Stomach (tissue), 4 donors: ENCODE measurements at regions not wholly inside any gene's neighbourhood (a gene's known extent, or its start where the extent isn't known, plus 50 kb on each side); places are given as distances from the start of the nearest gene placed in this dataset.

ENCODE experiments used
- EP300 ChIP-seq: sonication (generic); formaldehyde crosslinking; IDR thresholded peaks from one replicate; pipeline ENCODE4 v1.6.1; 2017; ENCODE audit warnings: antibody characterized with exemption
- POLR2A ChIP-seq, 4 donors: fragments of 450-650 bp; IDR thresholded peaks; one replicate each; pipeline ENCODE4 v1.6.1; 2016; ENCODE audit warnings: antibody characterized with exemption in 4 of 4, control low read depth in 2 of 4, mild to moderate bottlenecking in 1 of 4, moderate library complexity in 1 of 4
- POLR2AphosphoS5 ChIP-seq, 3 donors: sonication (generic); formaldehyde crosslinking; IDR thresholded peaks; one replicate each; pipeline ENCODE4 v1.6.1; 2016; ENCODE audit warnings: antibody characterized with exemption in 3 of 3

DNA sequence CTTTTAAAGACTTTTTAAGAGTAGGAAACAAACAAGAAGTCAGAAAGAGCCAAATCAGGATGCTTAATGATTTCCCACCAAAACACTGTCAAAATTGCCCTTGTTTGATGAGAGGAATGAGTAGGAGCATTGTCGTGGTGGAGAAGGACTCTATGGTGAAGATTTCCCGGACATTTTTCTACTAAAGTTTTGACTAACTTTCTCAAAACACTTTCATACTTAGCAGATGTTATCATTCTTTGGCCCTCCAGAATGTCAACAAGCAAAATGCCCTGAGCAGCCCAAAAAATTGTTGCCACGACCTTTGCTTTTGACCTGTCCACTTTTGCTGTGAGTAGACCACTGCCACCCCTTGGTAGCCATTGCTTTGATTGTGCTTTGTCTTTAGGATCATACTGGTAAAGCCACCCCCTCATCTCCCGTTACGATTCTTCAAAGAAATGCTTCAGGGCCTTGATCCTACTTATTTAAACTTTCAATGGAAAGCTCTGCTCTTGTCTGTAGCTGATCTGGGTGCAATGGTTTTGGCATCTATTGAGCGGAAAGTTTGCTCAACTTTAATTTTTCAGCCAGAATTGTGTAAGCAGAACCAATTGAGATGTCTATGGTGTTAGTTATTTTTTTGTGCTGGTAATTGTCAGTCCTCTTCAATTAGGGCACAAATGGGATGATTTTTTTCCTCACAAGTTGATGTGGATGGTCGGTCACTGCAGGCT, 67.2 kb downstream of the ADM start:
- TF ChIP-seq POLR2A (IDR thresholded peaks at IDR 0.05) (no peak), POLR2AphosphoS5 (IDR thresholded peaks at IDR 0.05) (no peak), EP300 (no peak)
